HG03460 (cell line): ENCODE measurements at regions not wholly inside any gene's neighbourhood (a gene's known extent, or its start where the extent isn't known, plus 50 kb on each side); places are given as distances from the start of the nearest gene placed in this dataset.
"Not testable (repeated sequence)": the region's sequence is repeated elsewhere in the genome, so short reads cannot be mapped to it uniquely, and the experiment has no call there.

ENCODE experiments used
- ATAC-seq: cut with Tn5 transposase; IDR thresholded peaks from one replicate; pipeline ENCODE4 v1.9.1; 2021; ENCODE audit not compliant: unreplicated experiment

DNA sequence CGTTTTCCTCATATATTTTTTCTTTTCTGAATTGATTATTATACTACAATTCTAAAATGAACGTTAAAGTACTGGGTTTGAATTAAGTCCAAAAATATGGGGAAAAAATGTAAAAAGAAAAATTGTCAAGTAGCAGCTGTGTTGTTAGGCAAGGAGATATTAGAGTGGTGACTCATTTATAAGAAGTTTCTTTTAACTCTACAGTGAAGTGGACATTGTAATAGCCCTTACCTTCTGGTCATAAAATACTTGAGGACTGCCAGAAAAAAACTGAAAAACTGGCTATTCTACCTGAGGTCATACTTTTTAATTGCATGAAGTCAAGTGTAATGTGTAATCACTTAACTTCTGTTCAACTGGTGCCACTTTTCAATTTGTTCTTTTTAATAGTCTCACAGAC, 523.1 kb upstream of the TSPY4 start:
- ATAC-seq: no peak

DNA sequence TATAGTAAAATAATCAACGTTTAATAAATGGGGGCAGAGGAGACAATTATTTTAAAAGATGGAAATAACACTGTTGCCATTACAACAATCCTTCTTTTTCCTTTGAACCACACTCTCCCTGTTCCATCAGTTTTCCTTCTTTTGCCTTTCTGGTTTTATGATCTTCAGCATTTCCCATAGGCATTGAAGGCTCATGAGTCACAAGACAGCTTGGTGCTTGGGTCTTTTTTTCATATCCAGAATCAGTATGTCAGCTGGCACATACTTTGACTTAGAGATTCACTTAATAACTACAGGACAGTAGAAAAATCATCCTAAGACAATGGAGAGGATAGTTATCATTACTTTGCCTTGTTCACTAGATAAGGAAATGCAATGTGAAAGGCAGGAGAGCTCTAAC, 521.6 kb upstream of the TSPY4 start:
- ATAC-seq: no peak

DNA sequence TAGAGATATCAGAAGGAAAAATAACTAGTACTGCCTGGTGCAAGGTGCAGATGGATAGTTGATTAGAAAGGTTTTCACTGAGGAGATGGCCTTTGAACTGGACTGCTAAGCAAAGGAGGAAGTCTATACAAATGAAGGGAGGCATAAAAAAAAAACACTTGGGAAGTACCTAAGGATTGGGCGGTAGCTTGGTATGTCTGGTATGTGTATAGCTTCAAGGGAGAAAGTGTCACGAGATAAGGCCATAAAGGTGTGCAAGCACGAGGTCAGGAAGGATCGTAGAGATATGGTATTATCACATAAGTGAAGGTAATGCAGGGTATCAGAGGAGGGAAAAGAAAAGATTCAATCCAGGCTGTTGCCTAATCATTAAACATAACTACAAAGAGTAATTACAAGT, 517.2 kb upstream of the TSPY4 start:
- ATAC-seq: no peak

DNA sequence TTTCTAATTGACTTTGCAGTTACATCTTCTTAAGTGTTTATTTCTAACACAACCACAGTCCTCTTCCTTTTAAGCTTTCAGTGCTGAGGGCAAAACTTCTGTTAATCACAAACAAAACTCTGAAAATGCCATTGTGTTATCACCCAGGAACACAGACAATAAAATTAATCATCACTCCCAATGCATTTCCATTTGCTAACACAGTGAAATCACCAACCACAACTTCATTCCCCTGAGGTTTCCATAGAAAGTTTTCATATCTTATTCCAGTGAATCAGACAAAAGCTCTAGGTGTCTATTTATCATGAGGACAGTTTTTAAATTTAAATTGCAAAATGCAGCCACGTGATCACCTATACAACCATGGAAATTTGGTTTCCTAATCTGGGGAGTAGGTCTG, 516.2 kb upstream of the TSPY4 start:
- no peak for ATAC-seq

DNA sequence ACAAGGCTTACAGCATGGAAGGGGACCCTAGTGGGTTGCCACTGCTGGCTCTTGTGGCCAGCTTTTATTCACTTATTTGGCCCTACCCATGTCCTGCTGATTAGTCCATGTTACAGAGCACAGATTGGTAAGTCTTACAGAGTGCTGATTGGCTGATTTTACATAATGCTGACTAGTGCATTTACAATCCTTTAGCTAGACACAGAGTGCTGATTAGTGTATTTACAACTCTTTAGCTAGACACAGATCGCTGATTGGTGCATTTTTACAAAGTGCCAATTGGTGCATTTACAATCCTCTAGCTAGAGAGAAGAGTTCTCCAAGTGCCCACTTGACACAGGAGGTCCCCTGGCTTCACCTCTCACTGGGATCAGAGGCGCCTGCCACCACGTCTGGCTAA, 485.0 kb upstream of the TSPY4 start:
- no peak for ATAC-seq

DNA sequence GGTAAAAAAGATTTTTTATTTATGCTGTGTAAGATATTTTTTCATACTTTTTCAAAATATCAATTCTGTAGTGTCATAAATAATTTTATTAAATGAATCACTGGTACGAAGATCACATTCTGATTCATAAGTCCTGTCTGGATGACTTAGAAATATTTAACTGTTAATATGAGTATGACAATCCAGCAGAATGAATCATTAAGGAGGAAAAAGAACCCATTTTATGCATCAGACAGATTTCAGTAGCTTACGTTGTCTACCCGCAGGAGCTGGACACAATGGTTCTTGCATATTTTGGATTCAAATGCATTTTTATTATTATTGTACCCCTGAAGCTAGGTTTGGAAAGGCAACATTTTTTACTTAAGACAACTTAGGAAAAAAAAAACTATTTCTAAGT, 448.9 kb upstream of the TSPY4 start:
- no peak for ATAC-seq

DNA sequence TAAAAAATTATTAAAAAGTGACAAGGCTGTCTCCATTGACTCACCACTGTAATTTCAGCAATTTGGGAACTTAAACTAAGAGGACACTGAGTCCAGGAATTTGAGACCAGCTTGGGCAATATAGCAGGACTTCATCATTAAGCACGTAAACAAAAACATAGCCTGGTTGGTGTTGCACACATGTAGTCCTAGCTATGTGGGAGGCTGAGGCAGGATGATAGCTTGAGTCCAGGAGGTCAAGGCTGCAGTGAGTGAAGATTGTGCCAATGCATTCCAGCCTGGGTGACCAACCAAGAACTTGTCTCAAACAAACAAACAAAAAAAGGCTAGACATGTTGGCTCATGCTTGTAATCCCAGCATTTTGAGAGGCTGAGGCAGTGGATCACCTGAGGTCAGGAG, 439.4 kb upstream of the TSPY4 start:
- no peak for ATAC-seq

DNA sequence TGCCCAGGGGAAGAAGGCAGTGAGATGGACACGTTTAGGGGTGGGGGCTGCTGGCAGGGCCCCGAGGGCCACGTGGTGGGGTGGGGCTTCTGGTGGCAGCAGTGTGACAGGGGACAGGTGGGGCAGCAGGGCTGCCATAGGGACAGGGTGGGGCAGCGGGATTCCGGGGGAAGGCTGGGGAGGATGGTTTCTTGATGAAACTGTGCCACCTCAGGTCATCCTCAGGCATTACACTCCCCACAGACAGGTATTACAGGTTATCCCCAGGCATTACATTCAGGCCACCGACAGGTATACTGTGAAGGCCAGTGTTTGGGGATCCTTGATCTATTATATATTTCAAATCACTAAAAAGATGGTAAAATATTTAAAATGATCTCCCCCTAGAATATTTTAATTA, 432.1 kb upstream of the TSPY4 start:
- no peak for ATAC-seq

DNA sequence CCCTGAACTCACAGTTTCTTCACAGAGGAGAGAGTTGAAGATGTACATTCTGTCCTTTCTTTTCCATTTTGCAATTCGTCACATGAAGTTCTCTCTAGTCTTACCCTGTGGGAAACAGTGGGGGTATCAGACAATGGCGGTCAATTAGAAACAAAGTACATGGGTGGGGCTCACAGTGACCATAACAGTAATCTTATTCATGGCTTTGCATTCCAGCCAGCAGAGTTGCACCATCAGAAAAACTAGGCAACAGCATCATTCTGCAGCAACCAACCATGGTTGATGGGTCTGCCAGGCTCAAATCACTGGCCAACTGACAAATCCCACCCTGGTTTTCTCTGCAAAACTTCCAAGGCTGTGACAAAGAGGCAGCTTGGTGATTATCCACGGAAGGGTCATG, 414.7 kb upstream of the TSPY4 start:
- not testable (repeated sequence) for ATAC-seq
